Hematopoietic multipotent progenitor cell treated with erythropoietin and hydrocortisone succinate and interleukin-3 and kit ligand, for 17 days (in vitro differentiated cells): ENCODE measurements at regions not wholly inside any gene's neighbourhood (a gene's known extent, or its start where the extent isn't known, plus 50 kb on each side); places are given as distances from the start of the nearest gene placed in this dataset.

ENCODE experiments used
- DNase-seq: peaks from one replicate; pipeline ENCODE4 v3.0.0-alpha.2; 2015; ENCODE audit warnings: low spot score

DNA sequence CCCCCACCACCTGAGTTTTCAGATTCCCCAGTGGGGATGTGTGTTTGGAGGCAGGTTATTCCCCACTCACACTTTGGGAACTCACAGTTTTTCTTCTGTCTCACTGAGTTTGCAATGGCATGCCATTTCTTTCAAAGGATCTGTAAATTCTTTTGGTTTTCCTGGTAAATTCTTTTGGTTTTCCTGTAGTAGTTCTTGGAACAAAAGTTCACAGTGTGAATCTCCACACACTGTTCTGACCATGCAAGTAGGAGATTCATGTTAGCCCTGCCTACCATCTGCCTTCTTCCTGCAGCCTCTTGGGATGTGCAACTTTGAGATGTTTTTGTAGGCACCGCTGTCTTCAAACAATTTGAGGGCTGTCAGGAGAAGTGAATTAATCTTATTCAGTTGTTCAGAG lies 165.6 kb upstream of the OGFRL1 start:
- no peak for DNase-seq

DNA sequence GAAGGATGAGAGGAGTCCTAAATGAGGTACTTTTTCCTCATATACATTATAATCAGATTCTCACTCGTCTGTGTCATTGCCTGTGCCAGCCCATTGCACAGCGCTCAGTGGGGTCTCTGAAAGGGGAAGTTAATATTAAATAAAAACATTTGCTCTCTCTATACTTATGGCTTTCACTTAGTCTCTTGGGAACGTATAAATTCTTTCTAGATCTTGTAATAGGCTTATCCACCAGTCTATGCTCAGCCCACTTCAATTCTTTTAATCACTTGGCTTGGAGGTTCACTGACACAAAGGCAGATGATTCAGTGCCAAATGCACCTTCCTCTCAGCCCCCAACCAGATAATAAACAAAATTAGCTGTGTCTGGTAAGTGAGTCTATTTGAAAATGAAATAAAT lies 164.3 kb upstream of the OGFRL1 start:
- DNase-seq = no peak

DNA sequence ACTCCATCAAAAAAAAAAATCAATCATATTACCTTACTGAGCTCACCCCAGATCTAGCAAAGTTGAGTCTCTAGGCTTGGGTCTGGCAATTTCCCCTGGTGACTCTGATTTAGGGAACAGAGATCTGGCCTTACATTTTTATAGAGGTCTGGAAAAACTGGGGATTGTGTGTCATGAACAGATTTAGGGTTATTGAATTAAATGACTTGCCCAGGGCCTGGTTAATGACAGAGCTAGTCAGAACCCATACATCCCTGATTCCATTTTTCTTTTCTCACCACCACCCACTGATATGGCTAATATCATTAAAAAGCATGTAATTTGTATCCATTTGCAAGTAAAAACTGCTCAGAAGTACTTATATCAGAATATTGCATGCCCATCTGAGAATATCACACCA lies 163.4 kb upstream of the OGFRL1 start:
- DNase-seq = no peak

DNA sequence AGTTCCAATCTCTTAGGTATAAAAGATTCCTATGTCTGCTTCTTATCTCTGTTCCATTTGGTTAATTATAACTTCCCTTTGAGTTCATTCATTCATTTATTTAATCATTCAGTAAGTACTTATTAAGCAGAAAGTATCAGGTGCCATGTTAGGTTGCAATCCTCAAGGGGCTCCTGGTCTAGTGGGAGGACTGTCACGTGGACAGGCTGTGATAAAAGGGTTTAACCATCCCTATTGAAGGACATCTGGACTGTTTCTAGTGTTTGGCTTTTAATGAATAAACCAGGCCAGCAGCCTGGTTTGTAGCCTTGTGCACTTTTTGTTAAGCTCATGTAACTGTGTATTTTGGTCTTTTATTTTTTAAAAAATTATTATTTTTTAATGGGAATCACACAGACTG lies 162.1 kb upstream of the OGFRL1 start:
- no peak for DNase-seq

DNA sequence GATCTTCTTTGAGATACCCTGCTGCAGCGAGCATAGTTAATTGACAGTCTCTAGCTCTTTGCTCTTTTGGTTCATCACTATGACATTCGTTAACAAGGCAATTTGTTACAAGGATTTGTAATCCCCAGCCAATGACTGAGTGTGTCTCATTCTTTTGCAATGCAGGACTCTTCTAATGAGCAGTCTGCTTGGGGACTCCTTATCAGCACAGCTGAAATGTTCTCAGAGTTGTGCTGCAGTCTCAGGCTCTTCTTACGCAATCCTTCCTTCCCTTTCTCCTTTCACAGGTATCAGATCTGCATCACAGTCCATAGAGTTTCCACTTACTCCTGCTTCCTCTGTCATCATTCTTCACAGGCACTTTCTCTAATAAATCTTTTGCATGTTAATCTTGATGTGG lies 161.2 kb upstream of the OGFRL1 start:
- no peak for DNase-seq

DNA sequence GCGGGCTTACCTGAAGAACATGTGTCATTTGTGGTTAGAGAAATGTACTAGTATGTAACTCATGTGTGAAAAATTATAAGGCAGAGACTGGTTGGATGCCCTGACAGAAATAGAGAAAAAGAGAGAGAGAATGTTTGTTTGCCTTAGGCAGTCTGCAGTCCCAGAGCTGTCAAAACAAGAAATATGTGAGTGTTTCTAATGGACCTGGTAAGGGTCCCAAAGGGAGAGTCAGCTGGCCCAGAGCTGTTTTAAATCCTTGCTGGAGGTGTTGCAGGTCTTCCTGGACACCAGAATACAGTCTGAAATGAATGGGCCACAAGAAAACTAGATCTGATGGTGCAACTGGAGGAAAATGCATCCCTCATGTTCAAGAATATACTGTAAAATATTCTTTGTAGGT lies 158.3 kb upstream of the OGFRL1 start:
- no peak for DNase-seq

DNA sequence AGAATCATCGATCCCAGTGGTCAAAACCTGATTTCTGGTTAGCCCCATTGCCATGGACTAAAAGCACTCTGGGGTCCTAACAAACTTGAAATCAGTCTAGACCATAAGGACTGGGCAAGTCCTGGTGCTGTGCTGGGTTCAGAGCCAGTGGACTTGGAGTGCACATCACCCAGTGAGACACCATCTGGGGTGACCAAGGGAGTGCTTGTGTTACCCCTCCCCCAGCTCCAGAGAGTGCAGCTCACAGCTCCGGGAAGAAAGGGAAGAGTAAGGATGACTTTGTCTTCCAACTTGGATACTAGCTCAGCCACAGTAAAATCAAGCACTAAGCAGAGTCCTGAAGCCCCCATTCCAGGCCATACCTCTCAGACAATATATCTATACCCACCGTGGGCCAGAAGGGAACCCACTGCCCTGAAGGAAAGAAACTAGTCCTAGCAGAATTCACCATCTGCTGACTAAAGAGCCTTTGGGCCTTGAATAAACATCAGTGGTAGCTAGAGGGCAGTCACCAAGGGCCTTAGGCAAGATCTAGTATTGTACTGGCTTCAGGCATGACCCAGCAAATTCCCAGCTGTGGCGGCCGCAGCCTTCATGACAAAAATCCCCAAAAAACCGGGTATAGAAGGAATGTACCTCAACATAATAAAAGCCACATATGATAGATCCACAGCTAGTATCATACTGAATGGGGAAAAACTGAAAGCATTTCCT lies 153.5 kb upstream of the OGFRL1 start:
- no peak for DNase-seq

DNA sequence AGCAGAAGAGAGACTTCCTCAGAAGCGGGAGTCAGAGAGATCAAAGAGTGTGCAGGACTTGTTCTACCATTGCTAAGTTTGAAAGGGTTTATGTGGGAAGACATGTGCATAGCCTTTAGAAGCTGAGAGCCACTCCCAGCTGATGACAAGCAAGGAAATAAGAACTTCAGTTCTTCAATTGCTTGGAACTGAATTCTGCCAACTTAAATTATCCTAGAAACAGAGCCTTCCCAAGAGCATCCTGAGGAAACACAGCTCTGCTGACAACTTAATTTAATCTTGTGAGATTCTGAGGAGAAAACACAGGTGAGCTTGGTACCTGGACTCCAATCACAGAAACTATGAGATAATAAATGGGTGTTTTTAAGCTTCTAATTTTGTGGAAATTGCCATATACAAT lies 150.6 kb upstream of the OGFRL1 start:
- DNase-seq = no peak

DNA sequence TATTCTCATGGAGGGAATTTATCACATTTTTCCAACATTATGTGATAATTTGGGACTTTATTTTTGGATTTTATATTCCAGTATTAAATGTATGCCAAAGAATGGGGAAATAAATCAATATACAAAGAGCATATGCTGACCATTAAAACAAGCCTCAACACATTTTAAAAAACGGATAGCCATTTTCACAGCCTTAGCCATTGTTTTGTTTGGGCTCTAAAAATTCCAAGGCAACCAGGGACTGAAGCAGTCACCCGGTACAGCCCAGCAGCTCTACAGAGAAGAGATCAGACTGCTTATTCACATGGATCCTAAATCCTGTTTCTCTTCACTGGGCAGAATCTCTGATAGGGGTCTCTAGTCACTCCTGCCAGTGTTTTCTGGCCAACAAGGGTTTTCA lies 150.2 kb upstream of the OGFRL1 start:
- DNase-seq = no peak

DNA sequence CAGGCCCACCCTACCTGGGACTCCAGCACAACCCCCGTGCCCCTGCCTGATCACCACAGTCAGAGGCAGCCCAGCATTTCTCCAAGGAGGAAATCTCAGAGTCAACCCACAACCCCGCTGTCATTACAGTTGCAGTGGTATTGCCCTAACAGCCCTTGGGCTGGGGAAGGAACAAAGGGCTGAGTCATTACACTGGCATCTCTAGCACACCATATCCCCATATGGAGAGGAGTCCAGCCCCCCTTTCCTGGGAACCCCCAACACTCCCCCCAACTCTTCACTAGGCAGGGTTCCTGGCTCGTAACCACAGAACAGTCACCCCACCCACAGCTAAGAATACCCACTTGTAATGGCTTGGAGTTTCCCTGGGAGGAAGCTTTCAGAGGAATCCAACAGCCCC lies 149.4 kb upstream of the OGFRL1 start:
- DNase-seq = no peak

DNA sequence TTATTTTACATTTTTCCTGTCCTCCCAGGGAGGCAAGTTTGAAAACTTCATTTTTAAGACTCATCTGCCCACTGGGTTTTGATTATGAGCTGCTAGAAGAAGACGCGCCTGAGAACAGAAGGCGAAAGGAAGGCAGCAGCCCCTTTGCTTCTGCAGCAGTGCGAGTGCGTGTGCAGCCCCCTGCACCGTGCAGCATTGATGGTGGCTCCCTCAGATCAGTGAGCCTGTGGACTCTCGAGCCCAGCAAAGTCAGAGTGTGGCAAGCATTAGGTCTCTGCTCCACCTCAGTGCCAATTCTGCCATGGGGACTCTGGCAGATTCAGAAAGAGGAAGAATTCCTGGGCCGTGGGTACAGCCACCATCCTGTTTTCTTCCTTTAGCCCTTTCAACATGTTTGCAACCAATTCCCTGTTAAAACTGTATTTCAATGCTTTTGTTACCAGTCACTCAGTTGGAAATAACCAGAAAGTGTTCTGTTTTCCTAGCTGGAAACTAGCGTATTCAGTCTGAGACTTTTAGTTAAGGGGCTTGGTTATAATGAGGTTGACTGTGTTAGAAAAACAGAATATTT lies 134.8 kb upstream of the OGFRL1 start:
- no peak for DNase-seq

DNA sequence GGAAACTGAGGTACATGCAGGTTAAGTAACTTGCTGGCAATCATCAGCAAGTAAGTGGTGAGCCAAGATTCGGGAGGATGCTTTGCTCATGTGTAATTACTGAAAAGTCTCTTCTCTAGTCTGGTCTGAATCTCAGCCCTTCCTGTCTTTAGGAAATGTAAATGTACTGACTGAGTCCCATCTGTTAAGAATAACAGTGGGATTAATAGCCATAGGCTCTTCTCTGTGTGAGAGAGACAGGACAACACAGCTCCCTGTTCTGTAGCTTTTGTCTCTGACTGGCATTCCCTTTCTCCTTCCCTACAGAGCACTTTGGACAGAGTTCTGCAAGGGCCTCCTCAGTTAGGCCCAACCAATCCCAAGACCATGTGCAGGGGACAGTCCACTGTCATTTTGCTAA lies 131.3 kb upstream of the OGFRL1 start:
- no peak for DNase-seq

DNA sequence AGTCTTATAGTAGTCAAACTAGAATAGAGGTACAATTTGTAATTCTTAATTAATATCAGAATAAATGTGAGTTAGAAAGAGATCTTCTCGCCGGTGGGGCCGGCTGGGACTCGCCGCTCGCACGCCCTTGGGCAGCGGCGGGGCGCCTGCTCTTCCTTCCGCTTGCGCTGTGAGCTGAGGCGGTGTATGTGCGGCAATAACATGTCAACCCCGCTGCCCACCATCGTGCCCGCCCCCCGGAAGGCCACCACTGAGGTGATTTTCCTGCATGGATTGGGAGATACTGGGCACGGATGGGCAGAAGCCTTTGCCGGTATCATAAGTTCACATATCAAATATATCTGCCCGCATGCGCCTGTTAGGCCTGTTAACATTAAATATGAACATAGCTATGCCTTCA lies 123.7 kb upstream of the OGFRL1 start:
- DNase-seq = no peak

DNA sequence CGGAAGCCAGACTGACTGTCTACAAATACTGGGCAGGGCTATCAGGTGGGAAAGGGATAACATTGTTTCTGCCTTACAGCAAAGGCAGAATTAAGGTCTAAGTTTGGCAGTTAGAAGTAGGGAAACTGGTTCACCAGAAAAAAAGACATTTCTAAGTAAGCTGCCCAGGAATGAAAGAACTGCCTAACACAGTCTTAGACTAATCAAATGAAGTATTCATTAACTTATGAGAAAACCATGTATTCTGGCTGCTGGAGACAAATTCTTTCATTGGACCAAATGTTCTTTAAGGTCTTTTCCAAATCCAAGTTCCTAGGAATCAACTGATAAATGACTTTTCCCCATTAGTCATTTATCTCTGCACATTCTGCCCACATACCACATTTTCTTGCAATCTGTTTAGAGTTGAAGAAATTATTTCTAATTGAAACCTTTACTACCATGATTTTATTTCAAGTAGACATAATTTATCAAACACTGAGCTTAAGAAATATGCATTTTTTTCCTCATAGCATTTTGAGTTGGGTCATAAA lies 120.3 kb upstream of the OGFRL1 start:
- no peak for DNase-seq

DNA sequence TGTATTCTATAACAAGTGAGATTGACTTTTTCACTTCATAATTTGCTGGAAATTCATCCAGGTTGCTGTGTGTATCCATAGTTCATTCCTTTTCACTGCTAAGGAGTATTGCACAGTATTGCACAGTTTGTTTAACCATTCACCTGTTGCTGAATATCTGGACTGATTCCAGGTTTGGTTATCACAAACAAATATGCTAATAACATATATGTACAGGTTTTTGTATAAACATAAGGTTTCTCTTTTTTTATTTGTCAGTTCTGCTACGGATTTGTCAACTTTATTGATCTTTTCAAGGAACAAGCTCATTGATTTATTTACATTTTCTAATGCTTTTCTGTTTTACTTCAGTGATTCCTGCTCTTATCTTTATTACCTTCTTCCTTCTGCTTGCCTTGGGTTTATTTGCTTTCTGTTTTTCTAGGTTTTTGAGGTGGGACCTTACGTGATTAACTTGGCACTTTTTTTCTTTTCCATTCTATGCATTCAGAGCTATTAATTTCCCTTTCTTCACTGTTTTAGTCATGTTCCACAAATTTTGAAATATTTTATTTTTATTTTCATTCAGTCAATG lies 117.0 kb upstream of the OGFRL1 start:
- DNase-seq = no peak

DNA sequence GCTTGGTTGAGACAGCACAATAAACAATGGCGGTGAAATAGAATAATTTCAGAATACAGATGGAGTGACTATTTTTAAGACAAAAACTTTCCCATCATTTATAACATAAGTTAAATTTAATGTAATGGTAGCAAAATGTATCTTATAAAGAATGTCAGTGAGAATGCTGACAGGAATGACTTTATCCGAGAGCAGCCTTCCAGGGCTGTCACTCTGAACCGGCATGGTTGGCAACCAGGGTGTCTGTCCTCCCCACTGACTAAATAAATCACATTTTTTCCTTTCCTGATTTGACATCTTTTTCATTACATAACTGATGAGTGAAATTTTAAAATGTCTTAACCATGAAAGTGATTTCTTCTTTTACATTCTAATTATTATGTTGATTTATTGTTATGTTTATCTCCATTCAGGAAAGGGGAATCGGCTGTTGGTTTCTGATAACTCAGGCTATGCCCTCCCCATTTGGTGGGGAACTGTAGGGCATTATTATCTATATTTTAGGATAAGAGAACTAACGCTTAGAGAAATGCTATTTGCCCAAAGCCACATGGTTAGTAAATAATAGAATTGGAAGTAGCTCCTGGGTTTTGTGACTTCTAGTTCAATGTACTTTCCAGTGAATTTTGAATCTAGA lies 109.2 kb upstream of the OGFRL1 start:
- DNase-seq = no peak

DNA sequence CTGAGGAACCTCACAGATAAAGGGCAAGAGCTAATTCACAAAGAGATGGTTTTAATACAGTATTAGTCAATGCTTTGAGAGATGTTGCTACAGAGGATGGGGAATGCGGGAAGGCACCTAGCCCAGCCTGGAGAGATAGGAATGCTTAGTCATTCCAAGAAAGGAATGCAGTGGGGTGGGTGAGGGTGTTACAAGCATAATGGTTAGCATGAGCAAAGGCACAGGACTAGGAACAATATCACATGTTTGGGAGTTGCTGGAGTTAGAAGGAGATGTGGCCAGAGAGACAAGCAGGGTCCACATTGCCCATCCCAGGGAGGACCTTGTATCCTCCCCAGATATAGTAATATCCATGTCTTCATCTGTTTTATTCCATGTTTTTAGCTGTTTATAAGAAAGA lies 107.0 kb upstream of the OGFRL1 start:
- DNase-seq = no peak

DNA sequence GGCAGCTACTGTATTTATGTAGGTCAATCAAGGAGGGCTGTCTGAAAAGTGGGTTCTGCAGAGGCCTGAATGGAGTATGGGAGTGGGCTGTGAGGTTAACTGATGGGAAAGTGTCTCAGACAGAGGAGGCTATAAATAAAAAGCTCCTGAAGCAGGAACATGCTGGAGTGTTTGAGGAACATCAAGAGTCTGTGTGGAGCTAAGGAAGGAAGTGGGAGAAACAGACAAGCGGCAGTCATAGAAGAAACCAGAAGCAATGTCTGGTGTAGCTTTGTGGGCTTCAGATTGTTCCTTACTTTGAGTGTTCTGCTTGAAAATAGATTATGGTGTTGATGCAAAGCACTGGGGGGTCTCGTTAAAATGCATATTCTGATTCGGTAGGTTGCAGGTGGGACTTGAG lies 101.5 kb upstream of the OGFRL1 start:
- DNase-seq = no peak

DNA sequence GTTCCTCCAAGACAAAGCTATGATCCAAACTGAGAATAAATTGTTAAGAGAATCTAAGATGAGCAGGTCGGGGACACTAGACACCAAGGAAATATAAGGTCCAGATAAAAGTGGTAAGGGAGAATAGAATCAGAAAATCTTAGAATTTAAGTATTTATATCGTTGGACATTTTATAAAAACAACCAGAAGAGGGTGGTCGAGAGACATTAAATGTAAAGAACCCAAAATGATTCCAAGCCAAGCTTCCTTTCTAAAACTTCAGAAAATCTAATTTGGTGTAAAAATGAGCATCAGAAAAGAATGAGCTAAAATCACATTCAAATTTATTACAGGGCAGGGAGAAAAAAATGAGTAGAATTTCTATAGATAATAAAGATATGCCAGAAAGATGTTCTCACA lies 97.8 kb upstream of the OGFRL1 start:
- no peak for DNase-seq

DNA sequence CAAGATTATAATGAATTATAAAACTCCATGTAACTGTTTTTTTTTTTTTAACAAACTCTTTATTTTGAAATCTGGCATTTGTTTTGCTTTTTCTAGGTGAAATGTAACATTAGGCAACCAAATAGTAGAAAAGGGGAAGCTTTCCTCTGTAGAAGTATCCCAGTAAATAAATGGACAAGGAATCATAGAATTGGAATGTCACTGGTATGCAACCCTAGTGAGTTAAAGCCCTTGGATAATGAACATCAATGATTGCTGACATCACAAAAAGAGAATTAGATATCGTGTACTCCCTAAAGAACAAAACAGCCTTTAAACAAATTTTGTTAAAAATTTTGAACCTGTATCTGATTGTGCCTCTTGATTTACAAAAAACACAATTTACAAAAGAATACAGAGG lies 93.9 kb upstream of the OGFRL1 start:
- DNase-seq = no peak

DNA sequence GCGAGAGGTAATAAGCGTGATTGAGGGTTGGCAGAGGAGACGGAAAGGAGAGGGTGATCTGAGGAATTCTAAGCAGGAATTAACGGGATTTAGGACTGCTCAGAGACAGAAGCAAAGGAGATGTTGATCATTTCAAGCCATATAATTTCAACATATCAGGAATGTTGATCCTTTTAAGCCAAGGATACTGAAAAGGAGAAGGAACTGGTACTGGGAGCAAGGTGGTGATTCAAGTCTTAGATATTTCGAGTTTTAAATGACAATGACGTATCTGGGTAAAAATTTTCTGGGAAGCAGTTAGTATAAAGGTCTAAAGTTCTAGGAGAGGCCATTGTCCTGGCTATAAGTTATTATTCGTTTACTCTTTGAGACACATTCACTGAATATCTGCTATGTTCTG lies 91.3 kb upstream of the OGFRL1 start:
- DNase-seq = no peak

DNA sequence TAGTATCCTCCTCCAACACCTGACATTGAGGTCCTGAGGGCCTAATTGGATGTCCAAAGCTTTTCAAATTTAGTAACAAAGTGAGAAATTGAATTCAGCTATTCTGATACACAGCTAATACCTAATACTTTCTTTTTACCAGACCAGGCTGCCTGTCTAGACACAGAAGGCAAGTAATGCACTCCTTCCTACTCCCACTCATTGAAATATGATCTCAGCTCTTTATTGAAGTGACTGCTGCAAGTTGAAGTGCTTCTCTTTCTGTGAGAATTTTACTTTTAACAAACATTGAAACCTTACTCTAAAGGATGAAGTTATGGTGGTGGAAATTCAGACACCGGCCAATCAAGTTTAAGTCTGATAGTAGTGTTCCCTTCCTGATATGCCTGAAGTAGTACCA lies 90.8 kb upstream of the OGFRL1 start:
- no peak for DNase-seq

DNA sequence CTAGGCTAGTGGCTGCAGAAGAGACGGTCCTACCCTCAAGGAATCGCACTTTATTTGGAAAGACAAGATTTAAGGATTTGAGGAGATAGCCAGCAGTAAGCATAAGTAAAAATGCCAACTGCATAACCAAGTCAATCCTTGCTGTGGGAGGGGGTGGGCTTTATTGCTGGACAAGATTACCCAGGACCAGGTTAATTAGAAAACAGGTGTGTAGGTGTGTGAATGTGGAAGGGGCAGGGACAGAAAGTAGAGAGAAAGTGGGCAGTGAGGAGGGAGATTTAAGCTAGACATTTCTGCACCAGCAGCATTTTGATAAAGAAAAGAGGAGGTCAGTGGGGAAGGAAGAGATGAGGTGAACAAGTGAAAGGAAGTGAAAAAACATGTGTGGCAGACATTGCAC lies 89.7 kb upstream of the OGFRL1 start:
- no peak for DNase-seq
